HG03378 (cell line): ENCODE measurements at regions not wholly inside any gene's neighbourhood (a gene's known extent, or its start where the extent isn't known, plus 50 kb on each side); places are given as distances from the start of the nearest gene placed in this dataset.
"Not testable (repeated sequence)": the region's sequence is repeated elsewhere in the genome, so short reads cannot be mapped to it uniquely, and the experiment has no call there.

ENCODE experiments used
- ATAC-seq: cut with Tn5 transposase; IDR thresholded peaks from one replicate; pipeline ENCODE4 v1.9.1; 2021; ENCODE audit warnings: mild to moderate bottlenecking, moderate library complexity; ENCODE audit not compliant: unreplicated experiment

DNA sequence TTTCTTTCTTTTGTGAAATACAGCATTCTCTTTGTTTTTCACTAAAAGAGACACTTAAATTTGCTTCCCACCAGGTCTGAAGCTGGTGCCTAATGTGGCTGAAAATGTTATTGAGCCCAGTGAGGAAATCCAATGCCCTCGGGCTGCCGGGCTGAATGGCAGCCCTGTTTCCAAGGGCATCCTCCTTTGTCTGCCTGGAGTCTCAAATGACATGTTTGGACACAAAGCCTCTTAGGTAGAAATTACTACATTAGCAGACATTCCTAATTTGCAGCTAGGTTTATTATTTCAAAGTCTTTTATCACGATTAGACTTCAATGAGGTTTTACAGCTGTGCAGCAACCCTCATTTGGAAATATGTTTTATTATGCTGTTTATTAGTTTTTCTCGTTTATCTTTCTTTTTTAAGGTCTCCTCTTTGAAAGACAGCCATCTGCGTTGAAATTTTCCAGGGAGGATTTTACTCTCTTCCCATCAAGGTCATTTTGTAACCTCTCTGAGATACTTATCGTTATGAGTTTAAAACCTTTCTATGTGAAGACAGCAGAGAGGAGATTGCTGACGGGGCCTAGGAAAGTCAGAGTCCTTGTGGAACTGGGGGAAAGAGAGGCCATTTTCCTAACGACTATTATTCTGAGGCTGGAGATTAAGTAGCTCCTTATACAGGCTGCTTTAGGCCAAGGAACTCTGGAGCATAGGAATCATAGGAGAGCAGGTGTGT is 59.0 kb upstream of the ZNF532 start:
- ATAC-seq, result no peak

DNA sequence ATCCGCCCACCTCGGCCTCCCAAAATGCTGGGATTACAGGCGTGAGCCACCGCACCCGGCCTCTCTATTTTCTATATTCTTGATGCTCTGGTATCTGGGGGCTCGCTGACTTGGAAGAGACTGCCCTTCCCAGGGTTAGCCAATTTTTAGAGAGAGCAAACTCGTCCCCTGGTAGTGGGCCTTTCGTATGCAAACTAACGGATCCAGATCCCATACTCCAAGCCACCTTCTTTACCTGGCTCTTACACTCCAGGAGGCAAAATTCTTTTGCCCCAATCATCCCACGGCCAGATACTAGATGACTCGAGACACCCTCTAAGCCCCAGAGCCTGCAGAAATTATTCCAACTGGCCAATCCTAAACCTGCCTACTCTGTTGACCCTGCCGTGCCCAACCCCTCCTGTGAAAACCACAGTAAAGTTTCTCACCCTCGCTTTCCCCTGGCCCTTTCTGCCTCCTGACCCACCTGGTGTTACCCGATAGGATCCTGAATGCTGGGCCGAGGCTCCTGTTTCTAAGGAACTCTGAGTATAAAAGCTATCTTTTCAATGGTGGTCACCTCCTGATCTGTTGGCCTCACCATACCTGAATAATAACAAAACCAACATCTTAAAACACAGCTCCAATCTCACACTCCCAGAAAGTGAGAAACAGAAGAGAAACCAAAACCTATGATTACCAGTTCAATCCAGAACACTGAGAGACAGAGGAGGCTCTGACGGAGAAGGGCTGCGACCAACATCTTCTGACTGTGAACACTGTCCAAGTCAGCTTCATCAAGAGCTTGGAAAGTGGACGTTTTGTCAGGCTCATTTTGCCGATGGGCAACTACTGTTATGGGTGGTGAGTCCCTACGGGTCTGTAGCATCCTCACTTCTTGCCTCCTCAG is 57.6 kb upstream of the ZNF532 start:
- ATAC-seq, result peak; percentile 92

DNA sequence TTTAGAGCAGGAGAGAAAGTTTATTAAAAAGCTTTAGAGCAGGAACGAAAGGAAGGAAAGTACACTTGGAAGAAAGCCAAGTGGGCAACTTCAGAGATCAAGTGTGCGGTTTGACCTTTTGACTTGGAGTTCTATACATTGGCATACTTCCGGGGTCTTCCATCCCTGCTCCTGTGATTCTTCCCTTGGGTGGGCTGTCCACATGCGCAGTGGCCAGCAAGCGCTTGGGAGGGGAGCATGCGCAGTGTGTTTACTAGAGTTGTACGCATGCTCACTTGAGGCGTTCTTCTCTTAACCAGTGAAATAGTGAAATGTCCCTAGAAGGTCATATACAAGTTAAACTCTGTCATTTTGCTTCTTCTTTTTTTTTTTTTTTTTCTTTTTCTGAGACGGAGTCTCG is 56.9 kb upstream of the ZNF532 start:
- ATAC-seq, result no peak

DNA sequence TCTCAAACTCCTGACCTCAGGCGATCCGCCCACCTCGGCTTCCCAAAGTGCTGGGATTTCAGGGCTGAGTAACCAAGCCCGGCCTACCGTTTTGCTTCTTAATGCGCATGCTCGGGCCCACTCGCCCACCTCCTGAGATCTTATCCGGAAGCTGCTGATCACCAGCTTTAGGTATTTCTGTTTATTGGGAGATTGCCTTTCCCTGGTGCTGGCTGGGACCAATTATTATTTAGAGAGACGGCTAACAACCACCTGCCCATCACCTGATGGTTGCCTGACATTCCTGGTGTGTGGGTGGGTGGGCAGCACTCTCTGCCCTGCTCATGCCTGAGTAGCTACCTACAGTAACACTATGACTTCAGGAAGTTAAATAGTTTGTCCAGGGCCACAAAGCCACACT is 56.3 kb upstream of the ZNF532 start:
- ATAC-seq, result no peak

DNA sequence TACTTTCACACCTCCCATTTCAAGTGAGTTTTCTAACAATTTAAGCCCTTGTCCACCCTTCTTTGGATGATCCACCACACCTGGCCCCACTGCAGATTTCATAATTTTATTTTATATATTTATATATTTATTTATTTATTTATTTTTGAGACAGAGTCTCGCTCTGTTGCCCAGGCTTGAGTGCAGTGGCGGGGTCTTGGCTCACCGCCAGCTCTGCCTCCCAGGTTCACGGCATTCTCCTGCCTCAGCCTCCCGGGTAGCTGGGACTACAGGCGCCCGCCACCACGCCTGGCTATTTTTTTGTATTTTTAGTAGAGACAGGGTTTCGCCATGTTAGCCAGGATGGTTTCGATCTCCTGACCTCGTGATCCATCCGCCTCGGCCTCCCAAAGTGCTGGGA is 52.8 kb upstream of the ZNF532 start:
- ATAC-seq, result not testable (repeated sequence)

DNA sequence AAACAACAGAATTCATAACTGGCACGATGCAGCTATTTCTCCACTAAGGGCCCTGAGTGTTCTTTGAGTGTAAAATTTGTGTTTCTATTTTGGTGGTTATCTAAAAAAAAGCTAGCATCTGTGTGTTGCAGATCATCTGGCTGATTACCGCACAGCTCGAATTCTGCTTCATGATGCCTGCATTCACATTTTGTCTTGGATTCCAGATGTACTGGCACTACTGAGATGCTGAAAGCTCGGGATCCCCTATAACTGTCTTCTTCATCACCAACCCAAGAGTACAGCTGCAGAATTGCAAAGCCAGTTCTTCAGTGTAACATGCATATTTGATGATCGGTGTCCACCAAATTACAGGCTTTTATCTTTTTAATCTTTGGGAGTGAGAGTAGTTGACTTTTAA is 51.6 kb upstream of the ZNF532 start:
- ATAC-seq, result no peak

DNA sequence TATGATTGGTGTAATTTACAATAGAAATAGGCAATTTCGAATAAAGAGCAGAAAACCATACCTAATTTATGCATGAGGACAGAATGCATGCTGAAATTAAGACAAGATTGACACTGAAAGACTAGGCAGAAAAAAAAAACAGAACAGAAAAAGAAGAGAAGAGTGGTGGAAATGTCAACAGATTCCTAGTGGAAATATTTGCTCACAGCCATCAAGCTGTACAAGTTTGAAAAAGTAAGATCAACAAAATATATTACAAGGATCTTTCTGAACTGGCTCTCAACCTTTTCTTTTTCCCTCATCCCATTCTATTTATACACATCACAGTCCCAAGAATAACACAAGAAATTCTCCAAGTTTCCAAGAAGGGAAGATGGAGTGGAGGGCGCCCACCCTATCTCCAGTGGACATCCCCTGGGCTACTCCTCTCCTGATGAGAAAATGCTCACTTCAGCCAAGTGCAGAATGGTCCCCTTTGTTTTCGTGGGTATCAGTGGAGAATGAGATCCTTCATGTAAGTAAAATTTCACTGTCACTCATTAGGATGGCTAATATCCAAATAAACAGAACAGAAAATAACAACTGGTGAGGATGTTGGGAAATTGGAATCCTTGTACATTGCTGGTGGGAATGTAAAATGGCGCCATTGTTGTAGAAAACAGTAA is 51.0 kb upstream of the ZNF532 start:
- ATAC-seq, result no peak

DNA sequence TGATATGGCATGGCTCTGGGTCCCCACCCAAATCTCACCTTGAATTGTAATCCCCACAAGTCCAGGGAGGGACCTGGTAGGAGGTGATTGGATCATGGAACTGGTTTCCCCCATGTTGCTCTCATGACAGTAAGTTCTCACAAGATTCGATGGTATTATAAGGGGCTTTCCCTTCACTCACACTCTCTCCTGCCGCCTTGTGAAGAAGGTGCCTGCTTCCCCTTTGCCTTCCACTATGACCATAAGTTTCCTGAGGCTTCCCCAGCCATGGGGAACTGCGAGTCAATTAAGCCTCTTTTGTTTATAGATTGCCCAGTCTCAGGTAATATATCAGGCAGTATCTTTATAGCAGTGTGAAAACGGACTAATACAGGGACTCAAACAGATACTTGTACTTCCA is 50.4 kb upstream of the ZNF532 start:
- no peak for ATAC-seq
